Left lung (tissue), 4 donors: ENCODE measurements at regions not wholly inside any gene's neighbourhood (a gene's known extent, or its start where the extent isn't known, plus 50 kb on each side); places are given as distances from the start of the nearest gene placed in this dataset.

Source experiments
- ATAC-seq: fragments of 200-7000 bp; cut with Tn5 transposase; one replicate; pipeline ENCODE4 v1.9.1; 2020; ENCODE audit warnings: moderate library complexity
- DNase-seq, 4 donors: peaks; one replicate each; pipeline ENCODE4 v3.0.0-alpha.2; 2013 to 2020
- H3K27ac ChIP-seq, 2 donors: fragments of 200-600 bp; sonication (generic) in 1 of 2; one replicate each; pipeline versions ENCODE4 v1.5.0 to v1.8.0; 2020 to 2021
- H3K27me3 ChIP-seq, 2 donors: fragments of 200-600 bp; sonication (generic) in 1 of 2; one replicate each; pipeline versions ENCODE4 v1.5.0 to v1.8.0; 2020 to 2021
- H3K36me3 ChIP-seq, 2 donors: fragments of 200-600 bp; sonication (generic) in 1 of 2; one replicate each; pipeline versions ENCODE4 v1.5.0 to v1.8.0; 2020 to 2021
- H3K4me1 ChIP-seq, 2 donors: fragments of 200-600 bp; one replicate each; pipeline ENCODE4 v1.8.0; 2021
- H3K4me3 ChIP-seq, 2 donors: fragments of 200-600 bp; sonication (generic) in 1 of 2; one replicate each; pipeline versions ENCODE4 v1.5.0 to v1.8.0; 2020 to 2021; ENCODE audit warnings: mild to moderate bottlenecking in 1 of 2
- H3K9me3 ChIP-seq, 2 donors: fragments of 200-600 bp; sonication (generic) in 1 of 2; one replicate each; pipeline versions ENCODE4 v1.5.0 to v1.8.0; 2020 to 2021
- intact Hi-C, 2 donors: fragments of 100-400 bp; cut with DNase I; formaldehyde crosslinking; loops; one replicate each; pipeline versions ENCODE4 v1.11.2 to v1.14.2; 2022
- TF ChIP-seq, protein P1 (sequence below), 2 donors: fragments of 200-600 bp; sonication (generic) in 1 of 2; IDR thresholded peaks; one replicate each; pipeline versions ENCODE4 v1.5.0 to v1.8.0; 2021; ENCODE audit warnings: antibody characterized with exemption in 2 of 2
- donor health status: DM: no; HTN: yes; CAD: no.
- donor health status: DM: no; HTN: no; CAD: no.

DNA sequence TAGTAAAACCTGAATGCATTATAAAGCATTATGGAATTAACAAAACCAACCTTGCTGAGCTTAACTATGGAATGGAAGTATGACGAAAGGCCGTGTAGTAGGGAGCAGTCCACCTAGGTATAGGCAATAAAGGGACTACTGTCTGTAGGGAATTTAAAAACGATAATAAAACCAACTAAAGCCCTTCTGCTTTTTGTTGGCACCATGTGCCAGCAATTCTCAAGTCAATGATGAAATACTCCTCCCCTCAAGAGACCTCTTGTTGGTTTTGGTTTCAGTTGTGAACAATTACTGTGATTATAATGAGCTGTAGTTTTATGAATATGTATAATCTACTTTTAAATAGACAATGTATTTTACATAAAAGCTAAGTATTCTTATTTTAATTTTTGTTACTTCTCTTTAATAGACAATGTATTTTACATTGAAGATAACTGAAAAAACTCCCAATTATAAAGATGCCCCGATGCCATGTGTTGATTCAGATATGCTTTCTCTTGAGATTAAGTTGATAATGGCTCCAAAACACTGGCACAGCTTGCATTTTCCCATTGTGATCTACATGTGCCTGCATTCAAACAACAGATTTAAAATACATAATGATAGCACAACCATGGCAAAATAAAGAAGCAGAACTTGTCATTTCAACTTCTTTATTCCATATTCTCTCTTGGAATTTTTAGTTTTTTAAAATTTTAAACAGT is 55.5 kb upstream of the ZDBF2 start:
- H3K27me3 ChIP-seq, result peaks cover 10 to 35% of the 10 kb centered on the region in 2 donors
- TF ChIP-seq, protein P1, sequence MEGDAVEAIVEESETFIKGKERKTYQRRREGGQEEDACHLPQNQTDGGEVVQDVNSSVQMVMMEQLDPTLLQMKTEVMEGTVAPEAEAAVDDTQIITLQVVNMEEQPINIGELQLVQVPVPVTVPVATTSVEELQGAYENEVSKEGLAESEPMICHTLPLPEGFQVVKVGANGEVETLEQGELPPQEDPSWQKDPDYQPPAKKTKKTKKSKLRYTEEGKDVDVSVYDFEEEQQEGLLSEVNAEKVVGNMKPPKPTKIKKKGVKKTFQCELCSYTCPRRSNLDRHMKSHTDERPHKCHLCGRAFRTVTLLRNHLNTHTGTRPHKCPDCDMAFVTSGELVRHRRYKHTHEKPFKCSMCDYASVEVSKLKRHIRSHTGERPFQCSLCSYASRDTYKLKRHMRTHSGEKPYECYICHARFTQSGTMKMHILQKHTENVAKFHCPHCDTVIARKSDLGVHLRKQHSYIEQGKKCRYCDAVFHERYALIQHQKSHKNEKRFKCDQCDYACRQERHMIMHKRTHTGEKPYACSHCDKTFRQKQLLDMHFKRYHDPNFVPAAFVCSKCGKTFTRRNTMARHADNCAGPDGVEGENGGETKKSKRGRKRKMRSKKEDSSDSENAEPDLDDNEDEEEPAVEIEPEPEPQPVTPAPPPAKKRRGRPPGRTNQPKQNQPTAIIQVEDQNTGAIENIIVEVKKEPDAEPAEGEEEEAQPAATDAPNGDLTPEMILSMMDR (IDR thresholded peaks at IDR 0.05), result no peak
- no peaks in the 10 kb centered on the region for H3K36me3 ChIP-seq
- H3K27ac ChIP-seq, result no peak overlapping the region
- H3K9me3 ChIP-seq, result peaks cover 0 to 4% of the 10 kb centered on the region in 2 donors
- H3K4me3 ChIP-seq, result no peak overlapping the region
- no peak for DNase-seq
- no peak for ATAC-seq
- no peaks in the 10 kb centered on the region for H3K4me1 ChIP-seq
- intact Hi-C loops, result no loop called here

DNA sequence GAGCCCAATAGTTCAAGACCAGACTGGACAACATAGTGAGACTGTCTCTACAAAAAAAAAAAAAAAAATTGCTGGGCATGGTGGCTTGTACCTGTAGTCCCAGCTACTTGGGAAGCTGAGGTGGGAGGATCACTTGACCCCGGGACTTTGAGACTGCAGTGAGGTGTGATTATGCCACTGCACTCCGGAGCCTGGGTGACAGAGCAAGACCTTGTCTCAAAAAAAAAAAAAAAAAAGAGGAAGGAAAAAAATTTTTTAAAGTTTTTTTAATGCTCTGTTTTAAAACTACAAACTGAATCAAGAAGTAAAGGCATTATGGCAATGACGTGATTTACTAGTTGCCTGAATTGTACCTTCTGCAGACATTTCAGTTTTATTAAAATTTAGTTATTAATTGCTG is 54.5 kb upstream of the ZDBF2 start:
- intact Hi-C loops, result no loop called here
- H3K4me3 ChIP-seq, result no peak overlapping the region
- DNase-seq (no peak), ATAC-seq (no peak)
- TF ChIP-seq, protein P1 (IDR thresholded peaks at IDR 0.05), result no peak
- peaks cover 10 to 33% of the 10 kb centered on the region in 2 donors for H3K27me3 ChIP-seq
- H3K4me1 ChIP-seq, result no peaks in the 10 kb centered on the region
- no peak overlapping the region for H3K27ac ChIP-seq
- peaks cover 0 to 4% of the 10 kb centered on the region in 2 donors for H3K9me3 ChIP-seq
- H3K36me3 ChIP-seq, result no peaks in the 10 kb centered on the region

DNA sequence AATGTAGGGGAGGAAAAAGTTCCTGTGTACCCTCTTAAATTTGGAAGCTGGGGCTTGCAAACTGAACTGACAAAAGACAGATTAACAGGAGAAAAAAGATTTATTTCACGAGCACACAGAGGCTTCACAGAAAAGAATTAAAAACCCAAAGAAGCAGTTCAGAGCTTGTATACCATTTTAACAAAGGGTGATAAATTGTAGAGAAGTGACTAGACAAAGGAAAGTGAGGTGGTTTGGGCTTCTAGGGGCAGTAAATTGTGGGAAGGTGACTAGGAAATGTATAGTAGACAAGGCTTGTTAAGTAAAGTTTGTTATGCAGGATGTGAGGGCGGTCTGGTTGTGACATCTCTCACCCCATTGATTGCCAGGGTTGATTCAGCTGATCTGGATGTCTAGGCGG is 53.5 kb upstream of the ZDBF2 start:
- Histone ChIP-seq H3K27ac (no peak overlapping the region), H3K4me1 (no peaks in the 10 kb centered on the region), H3K4me3 (no peak overlapping the region), H3K9me3 (peaks cover 0 to 4% of the 10 kb centered on the region in 2 donors), H3K27me3 (peaks cover 10 to 25% of the 10 kb centered on the region in 2 donors), H3K36me3 (no peaks in the 10 kb centered on the region)
- intact Hi-C loops, result no loop called here
- ATAC-seq (no peak), DNase-seq (no peak)
- TF ChIP-seq, protein P1 (IDR thresholded peaks at IDR 0.05), result no peak
